TTC549 (cell line): ENCODE measurements at regions not wholly inside any gene's neighbourhood (a gene's known extent, or its start where the extent isn't known, plus 50 kb on each side); places are given as distances from the start of the nearest gene placed in this dataset.
"Not testable (repeated sequence)": the region's sequence is repeated elsewhere in the genome, so short reads cannot be mapped to it uniquely, and the experiment has no call there.

Experiments used
- FAIRE-seq: peaks from 2 replicates; lab custom pipeline; 2012; peaks lifted over from hg19 to GRCh38; lab: Jason Lieb, UNC

DNA sequence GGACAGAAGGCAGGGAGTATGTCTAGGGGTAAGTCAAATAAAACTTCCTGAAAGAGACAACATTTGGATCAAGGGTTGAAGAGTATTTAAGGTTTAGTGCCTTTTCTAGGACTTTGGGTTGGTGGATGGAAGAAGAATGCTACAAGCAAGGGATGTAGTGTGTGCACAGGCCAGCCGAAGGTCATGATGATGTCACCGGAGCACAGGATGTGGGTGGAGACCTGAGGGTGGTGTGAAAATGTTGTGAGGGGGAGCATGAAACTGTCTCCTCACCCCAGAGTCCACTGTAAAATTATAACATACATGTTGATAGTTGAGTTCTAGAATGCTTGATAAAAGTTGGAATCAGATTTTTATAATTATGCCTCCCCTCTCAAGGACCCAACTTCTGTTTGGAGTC is 553.3 kb upstream of the SGCD start:
- FAIRE-seq, result no peak

DNA sequence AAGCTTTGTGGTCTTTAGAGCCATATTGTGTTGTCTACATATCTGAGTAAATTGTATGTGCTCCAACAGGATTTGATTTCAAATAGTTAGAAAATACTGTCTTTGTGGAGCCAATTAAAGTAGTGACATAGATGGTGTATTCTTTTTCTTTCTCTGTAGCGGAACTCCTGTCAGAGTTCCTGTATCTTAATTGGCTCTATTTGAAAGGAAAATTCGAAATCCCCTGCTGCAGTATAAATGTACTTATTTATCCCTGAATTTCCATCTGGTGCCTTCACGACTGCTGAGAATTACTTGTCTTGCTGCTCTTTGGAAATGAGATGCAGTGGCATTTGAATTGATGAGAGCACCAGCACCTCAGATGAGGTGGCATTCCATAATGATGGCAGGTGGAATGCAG is 546.7 kb upstream of the SGCD start:
- FAIRE-seq, result no peak

DNA sequence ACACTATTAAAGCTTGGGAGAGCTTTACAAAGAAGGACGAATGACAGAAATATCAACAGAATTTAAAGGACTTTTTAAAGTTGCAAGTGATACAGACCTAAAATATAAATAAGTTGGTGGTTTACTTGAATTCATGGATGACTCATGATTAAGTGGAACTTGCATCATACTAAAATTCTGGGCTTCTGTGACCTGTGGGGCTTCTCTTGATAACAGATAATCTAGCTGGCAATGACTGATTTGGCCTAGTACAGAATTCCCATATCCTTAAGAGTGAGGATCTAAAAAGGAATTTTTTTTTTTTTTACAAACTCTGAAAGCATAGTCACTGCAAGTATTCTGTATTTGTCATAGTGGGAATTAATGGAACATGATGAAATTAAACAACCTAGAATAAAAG is 543.7 kb upstream of the SGCD start:
- no peak for FAIRE-seq

DNA sequence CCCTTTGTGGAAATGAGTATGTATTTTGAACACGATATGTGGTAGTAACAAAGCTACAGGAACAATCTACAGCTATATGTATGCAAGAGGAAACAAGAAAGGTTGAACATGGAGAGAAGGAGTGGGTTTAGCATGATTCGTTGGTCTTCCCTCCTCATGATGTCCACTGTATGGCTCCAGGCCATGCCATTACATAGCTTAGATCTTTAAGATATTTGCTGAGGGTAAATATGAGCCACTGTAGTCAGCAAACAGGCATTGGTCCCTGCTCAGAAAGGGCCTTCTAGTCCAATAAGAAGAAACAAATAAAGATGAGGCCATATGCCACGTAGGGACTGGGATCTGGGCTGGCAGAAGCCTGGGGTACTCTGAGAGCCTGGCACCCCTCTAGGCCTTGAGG is 543.2 kb upstream of the SGCD start:
- FAIRE-seq, result no peak

DNA sequence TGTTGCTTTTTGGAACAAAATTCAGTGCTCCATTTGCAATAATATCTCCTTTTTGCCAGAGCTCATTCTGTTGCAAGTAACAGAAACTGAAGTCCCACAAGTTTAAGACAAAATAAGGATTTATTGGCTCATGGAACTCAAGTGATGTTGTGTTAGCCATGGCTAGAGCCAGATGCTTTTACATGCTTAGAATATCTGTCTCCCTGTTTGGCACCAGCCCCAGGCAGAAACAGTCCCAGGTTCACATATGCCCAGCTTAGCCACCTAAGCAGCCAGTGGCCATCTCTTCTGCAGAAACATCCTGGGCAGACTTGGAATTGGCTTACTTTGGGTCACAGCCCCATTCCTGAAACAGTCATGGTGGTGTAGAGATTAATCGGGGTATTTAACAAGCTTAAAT is 540.9 kb upstream of the SGCD start:
- FAIRE-seq, result no peak

DNA sequence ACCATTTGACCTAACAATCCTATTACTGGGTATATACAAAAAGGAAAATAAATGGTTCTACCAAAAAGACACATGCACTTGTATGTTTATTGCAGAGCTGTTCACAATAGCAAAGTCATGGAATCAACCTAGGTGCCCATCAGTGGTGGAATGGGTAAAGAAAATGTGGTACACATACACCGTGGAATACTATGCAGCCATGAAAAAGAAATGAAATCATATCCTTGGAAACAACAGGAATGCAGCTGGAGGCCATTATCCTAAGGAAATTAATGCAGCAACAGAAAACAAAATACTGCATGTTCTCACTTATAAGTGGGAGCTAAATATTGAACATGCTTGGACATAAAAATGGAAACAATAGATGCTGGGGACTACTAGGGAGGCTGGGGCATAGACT is 534.1 kb upstream of the SGCD start:
- no peak for FAIRE-seq

DNA sequence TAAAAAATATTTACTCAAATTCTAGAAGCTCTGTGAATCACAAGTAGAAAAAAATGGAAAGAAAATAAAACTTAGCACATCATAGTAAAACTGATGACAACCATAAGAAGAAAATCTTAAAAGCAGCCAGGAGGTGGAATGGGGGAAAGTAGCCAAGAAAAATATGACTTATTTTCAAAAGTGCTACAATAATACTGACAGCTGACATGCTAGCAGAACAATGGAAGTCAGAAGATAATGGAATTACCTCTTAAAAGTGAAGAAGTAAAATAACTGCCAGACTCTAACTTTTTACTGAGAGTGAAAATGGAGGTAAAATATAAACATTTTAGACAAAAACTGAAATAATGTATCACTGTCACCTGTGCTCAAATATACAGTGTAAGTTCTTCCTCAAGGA is 532.2 kb upstream of the SGCD start:
- no peak for FAIRE-seq

DNA sequence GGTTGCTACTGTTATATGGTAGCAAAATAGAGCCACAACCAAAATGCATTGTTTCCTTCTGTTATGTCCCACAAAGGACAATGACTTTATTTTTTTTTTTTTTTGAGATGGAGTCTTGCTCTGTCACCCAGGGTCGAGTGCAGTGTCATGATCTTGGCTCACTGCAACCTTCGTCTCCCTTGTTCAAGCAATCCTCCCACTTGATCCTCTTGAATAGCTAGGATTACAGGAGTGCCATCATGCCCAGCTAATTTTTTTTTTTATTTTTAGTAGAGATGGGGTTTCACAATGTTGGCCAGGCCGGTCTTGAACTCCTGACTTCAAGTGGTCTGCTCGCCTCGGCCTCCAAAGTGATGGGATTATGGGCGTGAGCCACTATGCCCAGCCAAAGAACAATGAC is 527.7 kb upstream of the SGCD start:
- FAIRE-seq, result no peak

DNA sequence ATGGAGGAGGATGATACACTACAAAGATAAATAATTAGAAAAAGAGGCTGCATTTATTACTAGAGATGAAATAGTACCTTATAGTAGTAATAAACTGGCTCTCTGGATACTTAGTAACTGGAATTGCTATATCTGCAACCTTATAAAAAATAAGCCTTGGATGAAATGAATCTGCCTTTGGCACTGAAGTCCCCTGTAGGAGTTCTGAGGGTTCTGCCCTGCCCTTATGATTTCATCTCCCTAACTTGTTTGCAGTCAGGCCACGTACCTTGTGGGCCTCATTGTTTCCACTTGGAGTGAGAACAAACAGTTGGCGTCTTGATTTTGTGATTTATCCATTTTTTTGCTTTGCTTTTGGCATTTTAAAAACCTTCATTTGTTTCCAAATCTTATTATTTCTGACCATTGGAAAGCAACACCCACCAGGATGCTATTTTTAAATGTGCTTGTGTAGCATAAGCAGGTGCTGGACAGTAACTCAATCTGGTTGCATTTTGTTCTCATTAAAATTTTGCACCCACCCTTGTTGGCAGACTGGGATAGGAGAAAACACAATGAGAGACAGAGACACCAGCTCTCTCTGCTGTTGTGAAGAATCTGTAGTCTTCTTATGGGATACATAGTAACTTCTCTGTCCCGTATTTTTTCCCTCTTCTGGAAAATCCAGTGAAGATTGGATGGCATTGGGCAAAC is 518.9 kb upstream of the SGCD start:
- no peak for FAIRE-seq

DNA sequence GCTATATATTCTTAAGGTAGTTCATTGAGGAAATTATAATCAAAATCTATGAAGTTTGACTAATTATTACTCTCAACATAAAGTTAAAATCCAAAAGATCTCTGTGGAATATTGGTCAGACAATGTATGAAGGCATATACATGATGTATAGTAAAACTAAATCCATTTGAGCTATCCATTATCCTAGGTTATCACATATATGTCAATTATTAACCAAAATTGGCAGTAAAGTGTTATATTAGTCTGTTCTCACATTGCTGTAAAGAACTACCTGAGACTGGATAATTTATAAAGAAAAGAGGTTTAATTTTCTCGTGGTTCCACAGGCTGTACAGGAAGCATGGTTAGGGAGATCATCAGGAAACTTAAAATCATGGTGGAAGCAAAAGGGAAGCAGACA is 511.7 kb upstream of the SGCD start:
- FAIRE-seq, result no peak

DNA sequence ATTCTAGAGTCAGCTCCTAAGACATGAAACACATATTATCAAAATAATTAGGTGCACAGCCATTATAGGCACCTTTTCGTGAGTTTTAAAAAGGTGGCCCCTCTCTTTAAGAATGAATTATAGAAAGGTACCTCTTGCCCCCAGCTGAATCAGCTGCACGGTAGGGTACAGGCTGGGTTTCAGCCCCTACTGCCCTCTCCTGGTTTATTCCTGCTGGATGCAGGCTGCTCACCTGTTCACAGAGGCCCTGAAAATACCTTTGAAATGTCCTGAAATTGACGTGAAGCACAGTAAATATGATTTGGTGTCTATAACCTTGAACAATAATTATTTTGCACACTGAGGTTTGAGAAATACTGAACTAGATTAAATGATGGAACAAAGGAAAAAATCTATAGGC is 504.8 kb upstream of the SGCD start:
- FAIRE-seq, result no peak

DNA sequence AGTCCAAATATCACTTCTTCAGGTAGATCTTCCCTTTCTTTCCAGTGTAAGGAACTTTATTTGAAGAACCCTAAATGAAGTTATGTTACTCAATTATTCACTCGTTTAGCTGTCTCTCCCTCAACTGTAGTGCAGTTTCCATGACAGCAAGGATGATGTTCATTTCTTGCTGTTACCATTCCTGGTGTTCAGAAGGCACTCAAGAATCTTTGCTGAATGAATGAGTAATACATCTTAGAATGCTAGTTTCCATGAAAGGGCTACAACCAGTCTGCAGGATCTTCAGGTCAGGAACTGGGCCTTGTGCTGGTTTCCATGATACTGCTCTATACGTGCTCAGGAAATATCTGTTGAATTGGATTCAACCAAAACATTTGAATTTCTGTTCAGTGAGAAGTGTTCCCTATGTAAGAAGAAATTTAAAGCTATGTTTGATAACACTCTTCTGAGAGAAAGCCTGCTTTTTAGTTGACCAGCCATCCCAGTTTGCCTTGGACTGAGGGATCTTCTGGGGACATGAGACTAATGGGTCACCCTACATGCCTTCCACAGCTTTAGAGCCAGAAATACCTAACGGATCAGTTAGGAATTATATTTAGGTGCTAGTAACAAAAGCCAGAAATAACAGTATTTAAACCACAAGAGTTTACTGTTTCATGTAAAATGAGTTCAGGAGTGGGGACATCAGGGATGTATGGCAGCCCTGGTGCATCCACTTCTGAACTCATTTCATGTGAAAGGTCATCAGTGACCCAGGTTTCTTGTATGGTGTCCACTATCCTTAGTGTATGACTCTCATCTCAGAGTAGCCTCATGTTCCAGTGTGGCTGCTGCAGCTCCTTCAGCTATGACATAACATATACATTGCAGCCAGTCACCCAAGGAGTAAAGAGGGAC is 500.1 kb upstream of the SGCD start:
- no peak for FAIRE-seq

DNA sequence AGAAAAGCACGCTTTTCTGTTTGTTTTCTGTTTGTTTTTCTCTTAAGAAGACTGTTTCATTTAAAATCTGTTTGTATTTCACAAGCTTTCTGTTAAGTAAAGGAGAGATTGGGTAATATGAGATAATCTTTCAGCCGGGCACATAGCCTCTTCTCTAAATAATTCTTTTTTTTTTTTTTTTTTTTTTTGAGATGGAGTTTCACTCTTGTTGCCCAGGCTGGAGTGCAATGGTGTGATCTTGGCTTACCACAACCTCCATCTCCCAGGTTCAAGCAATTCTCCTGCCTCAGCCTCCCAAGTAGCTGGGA is 499.5 kb upstream of the SGCD start:
- FAIRE-seq, result not testable (repeated sequence)

DNA sequence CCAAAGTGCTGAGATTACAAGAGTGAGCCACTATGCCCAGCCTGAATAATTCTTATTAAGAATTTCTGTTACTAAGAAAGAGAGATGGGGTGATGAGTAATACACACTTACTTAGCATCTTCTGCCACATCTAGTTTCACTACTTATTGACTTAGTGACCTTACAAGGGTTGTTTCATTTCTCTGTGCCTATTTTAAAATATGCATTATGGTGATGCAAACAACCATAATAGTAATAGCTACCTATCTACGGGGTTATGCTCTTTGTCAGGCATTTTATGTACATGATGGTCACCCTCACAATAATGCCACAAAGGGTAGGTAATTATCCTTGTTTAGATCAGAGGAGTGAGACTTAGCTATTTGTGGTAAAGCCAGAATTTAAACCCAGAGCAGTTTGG is 499.0 kb upstream of the SGCD start:
- FAIRE-seq, result no peak

DNA sequence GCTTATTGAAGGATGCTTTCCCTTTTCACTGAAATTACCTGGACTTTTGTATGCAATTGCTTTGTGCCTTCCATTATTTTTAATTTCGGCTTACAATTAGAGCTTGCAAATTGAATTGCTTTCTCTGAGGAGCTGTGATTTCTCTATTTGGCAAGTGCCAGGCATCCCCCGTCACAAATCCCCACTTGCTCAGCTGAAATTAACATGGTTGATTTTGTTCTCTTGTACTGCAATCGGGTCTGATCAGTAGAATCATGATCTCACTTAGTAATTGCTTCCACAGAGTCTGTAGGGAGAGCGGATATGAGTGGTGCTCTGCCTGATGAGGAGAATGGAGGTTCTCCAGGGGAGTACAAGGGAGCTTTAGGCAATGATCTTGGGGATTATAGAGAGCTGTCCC is 495.5 kb upstream of the SGCD start:
- FAIRE-seq, result no peak

DNA sequence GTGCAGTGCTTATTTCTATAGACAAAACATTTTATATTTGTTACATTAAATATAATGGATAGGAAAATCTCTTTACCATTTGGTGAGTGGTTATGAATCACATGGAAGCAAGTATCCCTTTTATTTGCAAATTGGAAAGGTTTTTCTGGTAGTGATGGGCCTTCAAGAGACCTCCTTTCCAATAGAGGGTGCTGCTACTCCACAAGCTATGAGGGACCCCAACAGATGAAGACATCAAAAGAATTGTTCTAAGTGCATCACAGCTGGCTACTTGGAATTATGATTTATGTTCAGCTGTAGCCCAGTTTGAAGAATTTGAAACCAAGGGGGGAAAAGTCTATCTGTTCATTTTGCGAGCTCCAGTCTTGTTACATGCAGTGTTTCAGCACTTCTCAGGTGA is 493.7 kb upstream of the SGCD start:
- FAIRE-seq, result no peak

DNA sequence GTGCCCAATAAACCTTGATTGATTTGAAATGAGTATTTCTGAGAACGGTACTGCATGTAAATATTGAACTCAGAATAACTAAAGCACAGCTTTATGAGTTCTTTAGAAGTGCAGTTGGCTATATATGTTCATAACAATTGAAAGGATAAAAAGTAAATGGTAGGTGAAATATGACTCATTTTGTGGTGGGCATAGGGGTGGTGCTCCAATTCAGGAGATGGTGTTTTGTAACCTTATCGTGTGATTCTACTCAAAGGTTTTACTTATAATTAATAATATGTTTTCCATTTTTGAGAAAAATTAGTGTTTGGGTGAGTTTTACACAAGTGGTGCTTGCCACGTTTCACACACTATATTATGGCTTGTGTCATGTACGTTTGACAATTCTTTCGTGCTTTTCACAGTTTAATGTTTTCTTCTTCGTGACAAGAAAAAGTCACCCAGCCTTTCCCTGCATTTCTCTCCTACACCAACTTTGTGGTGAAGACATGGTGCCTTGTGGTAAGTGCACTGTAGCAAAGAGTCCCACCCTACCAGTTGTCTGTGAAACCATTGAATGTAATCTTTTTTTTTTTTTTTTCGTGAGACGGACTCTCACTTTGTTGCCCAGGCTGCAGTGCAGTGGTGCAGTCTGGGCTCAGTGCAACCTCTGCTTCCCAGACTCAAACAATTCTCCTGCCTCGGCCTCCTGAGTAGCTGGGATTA is 492.5 kb upstream of the SGCD start:
- FAIRE-seq, result no peak

DNA sequence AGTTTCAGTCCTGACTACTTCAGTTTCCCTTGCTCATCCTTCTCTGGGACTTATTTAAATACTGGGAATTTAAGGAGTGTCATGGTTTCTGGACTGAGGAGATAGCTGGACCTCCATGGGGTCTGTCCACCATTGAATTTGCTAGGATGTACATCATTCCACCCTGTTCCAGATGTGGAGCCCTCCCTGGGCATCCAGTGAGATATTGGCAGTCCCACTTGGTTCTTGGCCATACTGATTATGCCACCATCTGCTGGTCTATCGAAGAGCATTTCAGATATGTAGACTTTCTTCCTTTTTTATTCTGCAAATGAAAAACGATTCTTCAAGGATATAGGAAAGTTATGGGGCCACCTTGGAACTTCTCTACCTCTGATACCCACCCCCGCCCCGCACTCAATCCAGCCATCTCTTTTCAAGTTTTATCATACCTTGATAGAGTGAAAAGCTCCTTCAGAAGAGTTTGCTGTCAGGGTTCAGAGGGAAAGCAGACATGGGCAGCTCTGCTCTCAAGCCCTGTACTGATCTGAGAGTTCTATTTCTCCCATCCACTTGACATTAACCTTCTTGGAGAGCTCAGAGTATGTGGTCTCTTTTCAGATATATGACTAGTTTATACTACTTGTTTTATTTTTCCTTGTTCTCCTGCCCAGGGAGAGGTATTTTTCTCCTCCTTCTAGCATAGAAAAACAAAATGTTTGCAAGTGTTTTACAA is 490.7 kb upstream of the SGCD start:
- FAIRE-seq, result no peak

DNA sequence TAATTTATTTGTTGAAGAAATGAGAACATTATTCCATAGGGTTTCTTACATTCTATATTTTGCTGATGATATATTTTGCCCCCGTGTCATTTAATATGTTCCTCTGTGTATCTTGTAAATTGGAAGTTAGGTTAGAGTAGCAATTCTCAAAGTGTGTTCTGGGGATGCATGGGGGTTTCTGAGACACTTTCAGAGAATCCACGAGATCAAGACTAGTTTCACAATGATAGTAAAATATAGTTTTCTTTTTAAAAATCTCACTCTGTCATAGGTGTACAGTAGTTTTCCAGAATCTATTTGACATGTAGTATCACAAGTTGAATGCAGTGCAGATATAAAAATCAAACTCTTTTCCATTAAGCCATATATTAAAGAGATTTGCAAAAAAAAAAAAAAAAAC is 488.6 kb upstream of the SGCD start:
- no peak for FAIRE-seq

DNA sequence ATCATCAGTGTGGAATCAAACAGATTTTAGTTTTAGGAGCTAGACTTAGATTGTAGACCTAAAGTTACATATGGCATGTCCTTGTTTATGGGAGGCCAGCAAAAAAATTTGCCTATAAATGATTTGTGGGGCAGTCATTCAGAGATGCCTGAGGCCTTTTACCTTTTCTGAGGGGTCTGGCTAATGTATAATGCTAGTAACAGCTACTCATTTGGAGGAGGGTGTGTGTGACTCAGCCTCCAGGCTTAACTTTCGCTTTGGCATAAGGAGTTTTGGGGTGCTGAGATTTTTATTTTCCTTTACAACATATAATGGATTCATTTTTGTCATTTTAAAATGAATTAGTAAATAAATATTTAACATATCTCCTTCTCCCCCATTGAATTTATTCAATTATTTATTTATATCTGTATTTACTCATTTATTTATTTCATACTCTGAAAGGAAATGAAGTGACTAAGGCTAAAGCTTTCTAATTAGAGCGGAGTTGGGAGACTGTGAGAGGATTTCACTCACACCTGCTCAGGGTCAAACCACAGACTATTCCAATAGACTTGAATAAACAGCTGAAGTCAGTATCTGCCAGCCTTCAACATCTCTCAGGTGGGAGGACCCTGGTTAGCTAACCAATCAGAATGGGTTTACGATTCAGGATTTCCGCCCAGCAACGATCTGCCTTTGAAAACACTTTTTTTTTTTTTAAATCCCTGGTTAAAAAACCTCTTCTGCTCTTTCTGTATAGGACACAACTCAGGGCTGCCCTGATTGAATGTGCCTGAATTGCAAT is 487.5 kb upstream of the SGCD start:
- no peak for FAIRE-seq

DNA sequence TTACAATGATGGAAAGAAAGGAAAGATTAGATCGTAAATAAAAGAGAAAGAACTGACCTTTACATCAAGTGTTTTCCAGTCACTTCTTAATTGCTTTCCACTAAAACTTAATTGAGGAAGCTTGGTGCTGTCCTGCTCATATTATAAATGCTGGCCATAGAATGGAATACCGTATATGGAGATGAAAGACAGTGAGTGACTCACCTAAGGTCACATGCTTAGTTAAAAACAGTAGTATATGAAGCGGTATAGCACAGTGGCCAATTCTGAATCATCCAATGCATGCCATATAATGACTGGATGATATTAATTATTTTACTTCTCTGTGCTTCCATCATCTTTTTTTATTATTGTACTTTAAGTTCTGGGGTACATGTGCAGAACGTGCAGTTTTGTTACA is 482.4 kb upstream of the SGCD start:
- no peak for FAIRE-seq

DNA sequence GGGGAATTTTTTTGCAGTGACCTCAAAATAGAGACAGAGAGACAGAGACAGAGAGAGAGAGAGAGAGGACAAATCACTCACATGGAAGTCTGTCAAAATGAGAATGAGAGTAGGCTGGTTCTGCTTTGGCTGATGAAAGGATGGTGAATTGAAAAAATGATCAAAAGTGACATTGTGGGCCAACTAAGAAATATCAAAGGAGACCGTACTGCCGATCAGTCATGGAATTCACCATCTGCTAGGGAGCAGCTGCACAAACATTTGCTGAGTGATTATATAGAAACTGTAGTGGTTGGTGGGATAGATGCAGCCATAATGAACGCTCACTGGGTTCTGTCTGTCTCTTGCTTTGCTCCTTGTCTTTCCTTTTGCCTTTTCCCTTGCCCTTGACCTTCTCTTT is 476.6 kb upstream of the SGCD start:
- no peak for FAIRE-seq
